Testis (tissue), 2 donors: ENCODE measurements at regions not wholly inside any gene's neighbourhood (a gene's known extent, or its start where the extent isn't known, plus 50 kb on each side); places are given as distances from the start of the nearest gene placed in this dataset.

Experiments
- POLR2A ChIP-seq: fragments of 450-650 bp; IDR thresholded peaks from one replicate; pipeline ENCODE4 v1.6.1; 2017; ENCODE audit warnings: antibody characterized with exemption, mild to moderate bottlenecking, moderate library complexity
- TF ChIP-seq, protein P1 (sequence below), 3 experiments: fragments of 450-650 bp in 2 of 3; fragments of 200-600 bp in 1 of 3; sonication (generic) in 1 of 3; IDR thresholded peaks; one replicate each; pipeline ENCODE4 v1.5.1; 2016 to 2019; ENCODE audit warnings: antibody characterized with exemption in 3 of 3, mild to moderate bottlenecking in 2 of 3, moderate library complexity in 1 of 3

- no peak for TF ChIP-seq POLR2A
- TF ChIP-seq, protein P1, sequence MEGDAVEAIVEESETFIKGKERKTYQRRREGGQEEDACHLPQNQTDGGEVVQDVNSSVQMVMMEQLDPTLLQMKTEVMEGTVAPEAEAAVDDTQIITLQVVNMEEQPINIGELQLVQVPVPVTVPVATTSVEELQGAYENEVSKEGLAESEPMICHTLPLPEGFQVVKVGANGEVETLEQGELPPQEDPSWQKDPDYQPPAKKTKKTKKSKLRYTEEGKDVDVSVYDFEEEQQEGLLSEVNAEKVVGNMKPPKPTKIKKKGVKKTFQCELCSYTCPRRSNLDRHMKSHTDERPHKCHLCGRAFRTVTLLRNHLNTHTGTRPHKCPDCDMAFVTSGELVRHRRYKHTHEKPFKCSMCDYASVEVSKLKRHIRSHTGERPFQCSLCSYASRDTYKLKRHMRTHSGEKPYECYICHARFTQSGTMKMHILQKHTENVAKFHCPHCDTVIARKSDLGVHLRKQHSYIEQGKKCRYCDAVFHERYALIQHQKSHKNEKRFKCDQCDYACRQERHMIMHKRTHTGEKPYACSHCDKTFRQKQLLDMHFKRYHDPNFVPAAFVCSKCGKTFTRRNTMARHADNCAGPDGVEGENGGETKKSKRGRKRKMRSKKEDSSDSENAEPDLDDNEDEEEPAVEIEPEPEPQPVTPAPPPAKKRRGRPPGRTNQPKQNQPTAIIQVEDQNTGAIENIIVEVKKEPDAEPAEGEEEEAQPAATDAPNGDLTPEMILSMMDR (IDR thresholded peaks at IDR 0.05): no peak
These were observed 306.9 kb downstream of the GLRX3 start for GRCh38 chr10:130443066-130443465.
